ENCODE measurements at regions not wholly inside any gene's neighbourhood (a gene's known extent, or its start where the extent isn't known, plus 50 kb on each side); places are given as distances from the start of the nearest gene placed in this dataset.

- TF ChIP-seq POLR2A (IDR thresholded peaks at IDR 0.05) (no peak), CTCF (IDR thresholded peaks at IDR 0.05) (no peak)
Observed at GRCh38 chr6:3617192-3617631, 134.3 kb downstream of the PXDC1 start.
